ENCODE measurements at regions not wholly inside any gene's neighbourhood (a gene's known extent, or its start where the extent isn't known, plus 50 kb on each side); places are given as distances from the start of the nearest gene placed in this dataset.

DNA sequence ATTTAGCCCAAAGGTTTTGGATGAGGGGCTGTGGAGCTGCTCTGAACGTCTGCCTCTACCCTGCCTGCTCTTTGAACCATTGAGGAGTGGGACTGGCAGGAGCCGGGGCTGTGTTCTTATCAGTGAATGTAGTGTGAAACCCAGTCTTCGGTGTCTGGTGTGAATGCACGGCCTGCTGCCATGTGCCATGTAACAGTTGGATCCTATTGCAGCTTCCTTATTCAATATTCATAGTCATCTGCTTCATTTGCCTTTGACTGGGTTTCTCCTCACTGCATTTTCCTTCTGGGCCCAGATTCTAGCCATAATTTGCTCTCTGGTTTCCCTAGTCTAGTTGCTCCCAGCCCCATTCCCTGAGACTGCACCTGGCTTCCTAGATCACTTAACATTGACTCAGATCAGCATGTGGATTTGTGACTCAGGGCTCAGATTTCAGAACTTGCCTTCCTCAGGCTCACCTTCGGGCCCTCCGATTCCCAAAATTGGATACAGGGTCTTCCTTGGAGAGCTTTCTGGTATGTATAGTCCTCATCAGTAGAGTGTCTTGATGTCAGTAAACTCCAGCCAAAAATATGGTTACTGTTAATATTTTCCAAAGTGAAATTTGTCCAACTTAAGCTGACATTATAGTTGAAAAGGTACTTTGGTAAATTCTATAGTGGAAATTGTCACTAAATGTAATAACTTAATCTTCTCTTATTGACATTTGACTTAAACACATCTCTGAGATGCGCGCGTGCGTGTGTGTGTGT, 94.0 kb upstream of the DDIT4L start:
- no peak for DNase-seq

DNA sequence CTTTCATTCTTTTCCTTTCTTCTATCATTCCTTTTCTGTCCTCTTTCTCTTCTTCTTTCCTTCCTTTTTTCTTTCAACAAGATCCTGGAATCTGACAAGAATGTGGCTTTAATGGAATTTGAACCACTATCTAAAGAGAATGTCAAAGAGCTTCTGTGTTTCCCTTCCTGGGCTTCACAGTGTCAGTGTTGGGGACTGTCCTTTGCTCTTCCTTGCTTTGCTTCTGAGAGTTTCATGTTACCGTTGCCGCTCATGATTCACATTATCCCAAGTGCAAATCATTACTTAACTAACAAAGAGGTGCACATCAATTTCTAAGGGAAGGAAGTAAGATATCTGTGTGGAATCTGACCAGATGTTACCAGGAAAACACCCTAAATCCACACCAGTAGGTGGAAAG, 90.5 kb upstream of the DDIT4L start:
- no peak for DNase-seq

DNA sequence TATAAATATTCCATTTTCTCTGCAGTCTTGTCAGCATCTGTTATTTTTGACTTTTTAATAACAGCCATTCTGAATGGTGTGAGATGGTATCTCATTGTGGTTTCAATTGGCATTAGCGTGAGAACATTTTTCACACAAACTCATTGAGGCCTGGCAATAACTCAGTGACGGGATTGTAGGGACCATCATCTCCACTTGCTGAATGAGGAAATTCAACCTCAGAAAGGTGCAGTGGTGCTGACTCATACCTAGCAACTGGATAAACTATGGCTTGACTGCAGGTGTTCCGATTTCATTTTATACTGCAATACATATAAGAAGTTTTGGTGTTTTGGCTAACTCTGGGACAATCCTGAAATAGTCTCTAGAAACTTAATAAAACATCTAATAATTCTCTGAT, 88.3 kb upstream of the DDIT4L start:
- no peak for DNase-seq

DNA sequence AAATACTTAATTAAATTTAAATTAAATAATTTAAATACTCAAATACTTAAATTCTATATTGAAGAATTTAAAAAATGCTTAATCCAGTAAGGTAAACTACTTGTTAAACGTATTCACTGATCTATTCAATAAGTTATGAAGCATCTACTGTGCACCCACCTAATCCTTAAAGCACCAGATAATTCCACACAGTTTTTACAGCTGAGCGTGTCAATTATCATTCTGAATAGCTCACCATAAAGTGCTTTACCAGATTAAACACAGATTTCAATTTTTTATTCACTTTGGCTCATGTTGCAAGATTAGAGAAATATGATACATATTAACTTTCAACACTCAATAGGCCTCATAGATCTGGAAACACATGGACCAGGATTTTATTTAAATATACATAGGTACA, 79.2 kb upstream of the DDIT4L start:
- DNase-seq, result peak in 1 of 3 experiments; percentile 18

DNA sequence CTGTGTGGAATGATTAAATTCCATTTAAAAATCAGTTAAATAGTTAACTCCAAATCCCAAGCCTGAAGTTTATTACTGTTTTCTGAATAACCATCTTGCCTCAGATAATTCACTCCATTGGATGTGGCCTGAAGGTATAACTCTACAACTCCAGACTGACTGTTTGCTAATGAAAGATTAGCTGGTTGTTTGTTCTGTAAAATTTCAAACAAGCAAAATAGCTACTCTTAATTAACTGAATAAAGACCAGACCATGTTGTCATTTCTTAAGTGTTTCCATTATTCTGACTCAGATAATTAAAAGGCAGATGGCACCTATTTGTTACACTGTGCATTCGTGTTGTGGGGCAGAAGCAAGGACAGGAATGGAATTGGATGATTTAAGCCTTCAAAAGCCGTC, 78.5 kb upstream of the DDIT4L start:
- DNase-seq, result peak in 2 of 3 experiments; percentile 37 to 82

DNA sequence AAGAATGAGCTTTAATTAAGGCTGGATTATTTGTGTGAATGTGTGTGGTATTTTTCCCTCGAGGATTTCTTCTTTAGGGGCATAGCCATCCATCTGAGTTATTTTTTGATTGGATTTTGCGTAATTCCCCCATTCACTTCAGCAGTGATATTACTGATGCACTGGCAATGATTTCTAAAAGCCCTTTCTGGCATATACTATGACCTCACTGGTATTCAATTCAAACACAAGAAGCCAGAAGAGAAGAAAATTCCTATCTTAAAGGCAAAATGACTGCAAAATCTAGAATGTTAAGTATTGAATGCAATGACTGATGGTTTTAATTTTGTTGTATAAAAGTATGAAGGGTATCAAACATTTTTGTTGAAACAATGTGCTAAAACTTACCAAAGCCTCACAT, 71.1 kb upstream of the DDIT4L start:
- DNase-seq, result no peak

DNA sequence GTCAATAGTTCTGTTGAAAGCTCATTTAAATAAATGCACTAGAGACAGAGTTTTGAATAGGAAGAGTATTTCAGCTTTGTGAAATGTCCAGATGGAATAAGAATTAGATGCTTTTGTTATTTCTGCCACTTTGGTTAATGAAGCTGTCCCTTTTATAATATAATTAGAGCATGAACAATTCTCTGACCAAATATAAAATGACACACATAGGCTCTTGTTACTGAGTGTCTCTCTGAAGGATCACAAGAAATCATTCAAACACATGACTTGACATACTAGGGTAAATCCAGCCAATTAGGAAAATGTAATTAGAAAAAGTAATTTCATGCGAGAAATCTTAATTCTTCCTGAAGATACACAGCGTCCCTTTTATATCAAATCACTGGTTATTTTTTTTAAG, 68.4 kb upstream of the DDIT4L start:
- no peak for DNase-seq

DNA sequence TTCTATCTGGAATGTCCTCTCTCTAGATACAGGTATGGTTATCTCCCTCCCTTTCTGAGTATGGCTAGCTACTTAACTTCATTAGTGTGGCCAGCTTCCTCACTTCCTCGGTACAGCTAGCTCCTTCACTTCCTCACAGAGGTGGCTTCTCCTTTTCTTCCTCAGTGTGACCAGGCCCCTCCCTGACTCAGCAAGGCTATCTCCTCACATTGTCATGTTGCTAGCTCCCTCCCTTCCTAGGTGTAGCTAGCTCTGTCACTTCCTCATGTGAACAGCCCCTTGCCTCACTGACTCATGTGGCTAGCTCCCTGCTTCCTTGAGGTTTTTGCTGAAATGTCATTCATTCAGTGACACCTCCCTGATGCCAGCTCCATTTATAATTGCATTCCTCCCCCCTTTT, 67.3 kb upstream of the DDIT4L start:
- no peak for DNase-seq

DNA sequence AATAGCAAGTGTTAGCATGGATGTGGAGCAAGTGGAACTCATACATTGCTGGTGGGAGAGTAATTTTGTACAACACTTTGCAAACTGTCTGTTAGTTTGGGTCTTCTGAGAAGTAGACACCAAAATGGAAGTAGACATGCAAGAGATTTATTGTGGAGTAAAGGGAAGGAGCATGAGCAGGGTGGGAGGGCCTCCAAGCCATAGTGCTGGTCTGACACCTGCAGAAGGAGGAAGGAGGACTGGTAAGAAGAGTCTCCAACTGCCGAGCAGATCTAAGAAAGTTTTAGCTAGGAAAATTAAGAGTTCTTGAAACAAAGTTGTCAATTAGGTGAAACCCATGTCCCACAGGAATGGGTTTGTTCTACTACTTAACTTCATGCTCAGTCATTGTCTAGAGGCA, 64.0 kb upstream of the DDIT4L start:
- DNase-seq, result no peak

DNA sequence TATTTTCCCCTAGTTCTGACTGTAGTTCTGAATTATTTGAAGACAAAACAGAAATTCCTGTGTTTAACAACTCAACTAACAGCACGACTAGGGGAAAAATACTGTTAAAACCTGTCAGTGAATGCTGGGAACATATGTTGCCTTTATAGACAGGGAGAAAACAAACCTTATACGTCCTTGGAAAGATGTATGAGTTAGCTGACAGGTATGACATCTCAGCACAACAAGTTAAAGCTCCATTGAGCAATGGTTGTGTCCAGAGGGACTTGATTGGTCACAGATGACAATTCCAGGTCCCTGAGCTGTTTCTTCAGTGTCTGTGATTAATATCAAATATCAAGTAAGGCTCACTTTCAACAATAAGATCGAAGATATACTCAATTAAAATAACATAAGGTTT, 58.2 kb upstream of the DDIT4L start:
- no peak for DNase-seq

DNA sequence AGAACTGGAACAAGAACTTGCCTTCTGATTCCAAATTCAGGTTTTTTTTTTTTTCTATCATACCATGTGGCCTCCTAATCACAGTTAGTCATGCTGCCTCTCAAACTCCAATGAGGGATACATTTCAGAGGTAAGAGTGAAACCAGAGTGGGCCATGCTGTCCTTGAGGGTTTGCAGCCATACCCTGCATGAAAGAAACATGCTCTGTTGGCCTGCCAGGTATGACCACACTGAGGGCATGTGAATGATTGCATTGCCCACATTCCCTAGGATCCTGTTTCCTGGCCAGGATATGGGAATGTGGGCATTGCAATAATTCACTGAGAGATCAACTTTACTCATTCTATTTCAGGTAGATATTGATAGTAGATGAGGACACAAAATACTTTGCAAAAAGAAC, 56.4 kb upstream of the DDIT4L start:
- DNase-seq, result no peak

DNA sequence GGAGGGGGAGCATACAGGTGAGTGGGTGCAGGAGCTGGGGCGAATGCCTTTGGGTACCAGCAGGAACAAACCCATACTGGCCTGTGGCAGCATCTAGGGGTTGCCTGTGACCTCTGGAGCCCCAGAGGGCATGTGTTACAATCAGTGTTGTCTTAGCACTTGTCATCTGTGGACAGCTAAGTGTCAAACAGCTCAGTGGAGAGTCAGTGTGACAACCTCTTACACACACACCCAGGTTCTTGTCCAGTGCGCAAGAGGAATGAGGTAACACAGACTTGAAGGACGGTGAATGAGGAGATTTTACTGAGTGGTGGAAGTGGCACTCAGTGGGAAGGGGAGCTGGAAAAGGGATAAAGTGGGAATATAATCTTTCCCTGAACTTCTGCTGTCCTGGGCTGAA, 54.1 kb upstream of the DDIT4L start:
- DNase-seq, result no peak
